Activated naive CD4-positive, alpha-beta T cell (primary cell): ENCODE measurements at regions not wholly inside any gene's neighbourhood (a gene's known extent, or its start where the extent isn't known, plus 50 kb on each side); places are given as distances from the start of the nearest gene placed in this dataset.
"Not testable (repeated sequence)": the region's sequence is repeated elsewhere in the genome, so short reads cannot be mapped to it uniquely, and the experiment has no call there.

Experiments used
- DNase-seq, 4 experiments: peaks; one replicate each; lab custom pipeline; 2025; lab: John Stamatoyannopoulos, UW

DNA sequence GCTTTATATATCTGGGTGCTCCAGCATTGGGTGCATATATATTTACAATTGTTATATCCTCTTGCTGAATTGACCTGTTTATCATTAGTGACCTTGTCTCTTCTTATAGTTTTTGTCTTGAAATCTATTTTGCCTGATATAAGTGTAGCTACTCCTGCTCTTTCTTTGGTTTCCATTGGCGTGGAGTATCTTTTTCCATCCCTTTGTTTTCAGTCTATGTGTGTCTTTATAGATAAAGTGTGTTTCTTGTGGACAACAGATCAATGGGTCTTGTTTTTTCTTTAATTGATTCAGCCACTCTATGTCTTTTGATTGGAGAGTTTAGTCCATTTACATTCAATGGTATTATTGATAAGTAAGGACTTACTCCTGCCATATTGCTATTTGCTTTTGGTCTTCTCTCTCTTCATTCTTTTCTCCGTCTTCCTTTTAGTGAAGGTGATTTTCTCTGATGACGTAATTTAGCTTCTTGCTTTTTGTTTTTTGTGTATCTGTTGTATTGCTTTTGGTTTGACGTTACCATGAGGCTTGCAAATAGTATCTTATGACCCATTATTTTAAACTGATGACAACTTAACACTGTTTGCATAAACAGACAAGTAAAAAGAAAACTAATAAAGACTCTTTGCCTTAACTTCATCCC is 347.6 kb downstream of the TMEM121 start:
- no peak for DNase-seq

DNA sequence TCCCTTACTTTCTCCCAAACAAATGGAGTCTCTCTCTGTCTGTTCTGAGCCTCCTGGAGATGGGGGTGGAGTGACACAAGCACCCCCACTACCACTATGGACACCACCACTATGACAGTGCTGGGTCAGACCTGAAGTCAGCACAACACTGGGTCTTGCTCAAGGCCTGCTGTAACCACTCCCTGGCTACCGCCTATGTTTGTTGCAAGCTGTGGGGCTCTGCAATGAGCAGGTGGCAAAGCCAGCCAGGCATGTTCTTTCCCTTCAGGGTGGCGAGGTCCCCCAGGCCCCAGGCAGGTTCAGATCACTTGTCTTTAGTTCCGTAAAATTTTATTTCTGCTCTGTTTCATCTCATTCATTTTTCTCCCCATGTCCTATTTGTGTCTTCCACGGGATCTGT is 349.8 kb downstream of the TMEM121 start:
- DNase-seq = no peak

DNA sequence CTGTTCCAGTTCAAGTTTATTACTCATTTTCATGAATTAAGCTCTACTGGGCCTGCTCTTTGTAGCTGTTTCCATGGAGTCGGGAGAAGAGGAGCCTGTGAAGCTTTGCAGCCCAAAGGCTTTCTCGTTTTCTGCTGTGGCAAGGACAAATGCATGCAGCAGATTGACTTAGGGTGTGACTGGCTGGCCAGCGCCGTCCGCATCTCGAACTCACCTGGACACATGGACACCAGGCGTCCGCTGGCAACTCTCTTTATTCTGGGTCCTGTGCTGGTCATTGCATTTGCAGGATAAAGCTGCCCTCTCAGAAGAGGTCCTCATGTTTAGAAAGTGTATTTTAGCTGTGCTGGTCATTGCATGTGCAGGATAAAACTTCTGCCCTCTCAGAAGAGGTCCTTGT is 350.4 kb downstream of the TMEM121 start:
- DNase-seq = no peak

DNA sequence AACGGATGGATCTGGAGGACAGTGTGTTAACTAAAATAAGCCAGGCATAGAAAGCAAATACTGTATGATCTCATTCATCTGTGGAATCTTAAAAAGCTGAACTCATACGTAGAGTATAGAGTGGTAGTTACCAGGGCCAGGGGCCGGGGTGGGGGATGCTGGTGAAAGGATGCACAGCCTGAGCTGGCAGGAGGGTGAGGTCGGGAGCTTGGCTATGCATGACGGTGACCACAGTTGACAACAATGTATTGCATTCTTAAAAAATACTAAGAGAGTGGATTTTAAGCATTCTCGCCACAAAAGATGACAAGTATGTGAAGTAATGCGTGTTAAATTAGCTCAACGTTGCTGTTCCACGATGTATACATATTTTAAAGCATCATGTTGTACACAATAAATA is 351.3 kb downstream of the TMEM121 start:
- no peak for DNase-seq

DNA sequence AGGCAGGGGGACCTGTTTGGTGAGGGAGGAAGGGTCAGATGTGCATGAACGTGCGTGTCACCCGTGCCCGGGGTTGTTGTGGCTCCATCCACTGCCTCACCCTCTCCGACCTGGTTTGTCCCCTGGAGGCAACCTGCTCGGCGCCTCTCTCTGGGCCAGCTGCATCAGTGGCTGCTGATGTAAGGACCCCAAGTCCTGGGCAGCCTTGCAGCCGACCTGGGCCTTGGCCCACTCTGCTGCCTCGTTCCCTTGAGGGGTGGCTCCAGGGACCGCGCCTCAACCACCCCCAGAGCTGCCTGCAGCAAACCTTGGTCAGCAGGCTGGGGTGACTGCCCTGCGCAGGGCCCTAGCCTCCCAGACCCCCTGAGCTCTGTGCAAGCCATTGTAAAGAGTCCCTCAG is 351.7 kb downstream of the TMEM121 start:
- DNase-seq = no peak

DNA sequence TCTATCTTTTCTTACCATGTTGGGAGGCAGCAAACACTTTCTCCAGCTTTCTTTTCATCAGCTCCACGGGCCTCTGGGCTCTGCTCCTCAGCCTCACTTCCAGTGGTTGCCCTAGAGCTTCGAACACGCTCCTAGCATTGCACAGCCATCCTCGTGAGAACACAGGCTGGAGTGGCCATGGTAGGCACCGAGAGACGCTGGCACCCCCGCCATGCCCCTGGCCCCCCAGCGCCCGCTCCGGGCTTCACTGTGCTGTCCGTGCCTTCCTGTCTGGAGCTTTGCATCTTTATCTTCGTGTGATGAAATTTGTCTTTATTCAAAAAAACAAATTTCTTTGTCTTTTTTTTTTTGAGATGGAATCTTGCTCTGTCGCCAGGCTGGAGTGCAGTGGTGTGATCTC is 352.2 kb downstream of the TMEM121 start:
- DNase-seq = no peak

DNA sequence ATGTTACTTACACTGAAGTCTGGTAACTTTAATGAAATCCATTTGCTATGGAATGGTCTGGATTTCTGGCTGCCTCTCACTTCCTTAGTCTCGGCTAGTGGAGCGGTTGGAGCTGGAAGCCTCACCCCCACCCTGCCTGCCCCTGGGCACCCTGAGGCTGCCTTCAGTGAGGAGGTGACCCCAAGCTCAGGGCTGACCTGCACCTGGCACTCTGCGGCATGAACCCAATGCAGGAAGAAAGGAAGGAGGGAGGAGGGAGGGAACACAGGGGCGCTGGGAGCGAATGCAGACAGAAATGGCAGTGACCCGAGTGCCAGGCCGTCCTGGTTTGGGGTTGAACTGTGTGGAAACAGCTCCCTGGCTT is 353.1 kb downstream of the TMEM121 start:
- no peak for DNase-seq

DNA sequence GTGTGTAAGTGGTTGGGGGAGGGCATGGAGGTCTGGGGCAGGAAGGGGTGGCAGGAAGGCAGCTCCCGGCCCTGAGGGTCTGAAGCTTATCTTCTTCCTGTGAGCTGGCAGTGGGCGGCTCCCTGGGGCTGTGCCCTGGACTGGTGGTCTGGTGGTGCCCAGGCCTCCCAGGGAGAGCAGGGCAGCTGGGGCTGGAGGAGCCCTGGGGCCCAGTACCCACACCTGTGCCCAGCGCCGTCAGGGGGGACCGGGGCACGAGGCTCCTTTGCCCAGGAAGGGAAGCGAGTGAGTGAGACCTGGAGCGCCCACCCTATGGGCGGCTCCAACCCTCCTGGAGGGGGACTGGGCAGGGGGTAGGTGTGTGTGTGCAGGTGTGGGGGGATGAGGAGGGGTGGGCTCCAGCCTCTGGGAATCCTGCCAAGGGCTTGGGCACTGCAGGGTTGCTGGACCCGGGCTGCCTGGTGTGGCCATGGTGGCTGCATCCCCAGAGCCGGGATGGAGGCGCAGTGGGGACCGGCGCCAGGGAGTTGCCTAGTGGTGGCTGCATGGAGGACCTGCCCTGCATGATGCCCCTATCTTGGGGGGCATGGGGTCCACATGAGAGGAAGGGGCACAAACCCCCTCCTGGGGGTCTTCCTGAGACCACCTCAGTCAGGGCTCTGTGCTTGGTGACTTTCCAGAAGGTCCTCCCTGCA is 353.6 kb downstream of the TMEM121 start:
- DNase-seq = no peak

DNA sequence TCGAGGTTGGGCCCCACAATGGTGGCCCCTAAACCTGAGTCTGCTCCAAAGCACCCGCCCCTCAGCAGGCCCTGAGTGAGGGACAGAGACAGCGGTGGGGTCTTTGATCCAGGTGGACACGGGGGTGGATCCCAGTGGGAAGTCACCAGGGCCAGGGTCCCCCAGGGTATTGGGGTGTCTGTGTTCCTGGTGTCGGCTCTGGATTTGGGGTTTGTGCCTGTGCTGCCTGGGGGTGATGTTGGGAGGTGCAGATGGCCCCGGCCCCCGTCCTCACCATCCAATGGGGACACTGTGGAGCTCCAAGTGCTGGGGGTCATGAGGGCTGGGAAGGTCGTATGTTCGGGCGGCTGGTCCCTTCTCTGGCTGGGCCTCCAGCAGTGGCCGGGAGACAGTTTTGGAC is 354.2 kb downstream of the TMEM121 start:
- no peak for DNase-seq

DNA sequence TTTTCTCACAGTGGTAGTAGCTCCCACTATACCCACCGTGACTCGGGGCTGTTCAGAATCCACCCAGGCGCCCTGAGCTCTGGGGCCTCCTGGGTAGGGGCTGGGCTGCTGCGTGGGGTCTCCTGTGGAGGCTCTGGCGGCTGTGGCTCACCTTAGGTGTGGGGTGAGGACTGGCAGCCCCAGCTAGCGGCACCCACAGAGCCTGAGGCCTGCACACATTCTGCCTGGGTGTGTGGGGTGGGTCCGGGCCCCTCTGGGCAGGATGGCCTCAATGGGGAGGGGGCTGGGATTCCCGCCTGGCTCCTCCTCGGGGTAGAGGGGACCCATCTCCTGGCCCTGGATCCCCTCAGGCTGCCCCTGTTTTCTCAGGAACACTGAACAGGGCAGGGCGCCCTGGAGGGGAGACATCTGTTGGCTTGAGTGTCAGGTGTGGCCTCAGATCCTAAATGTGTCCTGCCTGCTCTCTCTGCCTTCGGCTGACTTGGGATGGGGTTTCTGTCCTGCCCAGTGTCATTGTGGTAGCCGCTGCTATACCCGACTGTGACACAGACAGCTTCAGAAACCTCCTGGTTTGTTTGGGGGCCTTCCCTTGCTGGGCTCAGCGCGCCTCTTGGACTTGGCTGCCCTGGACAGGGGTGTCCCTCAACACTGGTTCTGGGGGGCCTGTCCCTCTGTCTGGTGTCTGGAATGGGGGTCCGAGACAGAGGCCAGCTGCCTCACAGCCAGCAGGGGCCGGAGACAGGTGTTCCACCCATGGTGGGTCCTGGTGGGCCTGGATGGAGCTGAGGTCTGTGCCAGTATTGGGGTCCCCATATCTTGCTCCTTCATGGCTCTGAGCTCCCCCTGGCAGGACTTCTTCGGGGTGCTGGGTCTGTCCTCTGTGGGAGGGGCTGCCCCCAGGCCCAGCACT is 354.9 kb downstream of the TMEM121 start:
- no peak for DNase-seq

DNA sequence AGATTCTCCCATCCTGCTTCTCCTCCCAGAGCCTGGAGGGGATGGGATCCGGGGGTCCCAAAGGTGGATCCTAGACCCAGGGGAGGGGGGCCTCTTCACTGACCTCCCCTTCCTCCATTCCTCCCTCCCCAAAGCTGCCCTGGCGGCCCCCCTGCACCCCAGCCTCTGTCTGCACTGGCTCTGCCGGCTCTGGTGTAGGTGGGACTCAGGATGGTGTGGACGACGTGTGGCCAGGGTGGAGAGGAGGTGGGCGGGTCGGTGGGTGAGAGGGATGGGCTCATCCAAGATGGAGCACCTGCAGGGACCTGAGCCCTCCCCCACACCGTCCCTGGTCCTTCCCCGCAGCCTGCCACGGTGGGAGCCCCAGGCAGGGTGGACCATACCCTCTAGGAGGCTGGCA is 355.6 kb downstream of the TMEM121 start:
- not testable (repeated sequence) for DNase-seq

DNA sequence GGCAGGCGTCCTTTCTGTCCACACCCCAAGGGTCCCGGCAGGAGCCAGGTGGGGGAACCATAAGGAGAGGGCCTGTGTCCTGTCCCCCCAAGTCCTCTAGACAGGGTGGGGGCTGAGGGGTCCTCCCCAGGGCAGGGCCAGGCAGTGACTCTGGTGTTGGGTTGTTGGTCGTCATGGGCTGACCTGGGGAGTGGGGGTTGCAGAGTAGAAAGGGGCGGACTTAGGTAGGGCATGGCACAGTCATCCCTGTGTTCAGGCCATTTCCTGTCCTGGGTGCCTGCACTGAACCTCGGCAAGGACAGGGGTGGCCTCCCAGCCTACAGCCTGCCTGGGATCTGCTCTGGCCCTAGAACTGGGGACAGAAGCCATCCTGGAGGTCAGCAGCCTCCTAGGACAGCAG is 356.2 kb downstream of the TMEM121 start:
- DNase-seq = no peak

DNA sequence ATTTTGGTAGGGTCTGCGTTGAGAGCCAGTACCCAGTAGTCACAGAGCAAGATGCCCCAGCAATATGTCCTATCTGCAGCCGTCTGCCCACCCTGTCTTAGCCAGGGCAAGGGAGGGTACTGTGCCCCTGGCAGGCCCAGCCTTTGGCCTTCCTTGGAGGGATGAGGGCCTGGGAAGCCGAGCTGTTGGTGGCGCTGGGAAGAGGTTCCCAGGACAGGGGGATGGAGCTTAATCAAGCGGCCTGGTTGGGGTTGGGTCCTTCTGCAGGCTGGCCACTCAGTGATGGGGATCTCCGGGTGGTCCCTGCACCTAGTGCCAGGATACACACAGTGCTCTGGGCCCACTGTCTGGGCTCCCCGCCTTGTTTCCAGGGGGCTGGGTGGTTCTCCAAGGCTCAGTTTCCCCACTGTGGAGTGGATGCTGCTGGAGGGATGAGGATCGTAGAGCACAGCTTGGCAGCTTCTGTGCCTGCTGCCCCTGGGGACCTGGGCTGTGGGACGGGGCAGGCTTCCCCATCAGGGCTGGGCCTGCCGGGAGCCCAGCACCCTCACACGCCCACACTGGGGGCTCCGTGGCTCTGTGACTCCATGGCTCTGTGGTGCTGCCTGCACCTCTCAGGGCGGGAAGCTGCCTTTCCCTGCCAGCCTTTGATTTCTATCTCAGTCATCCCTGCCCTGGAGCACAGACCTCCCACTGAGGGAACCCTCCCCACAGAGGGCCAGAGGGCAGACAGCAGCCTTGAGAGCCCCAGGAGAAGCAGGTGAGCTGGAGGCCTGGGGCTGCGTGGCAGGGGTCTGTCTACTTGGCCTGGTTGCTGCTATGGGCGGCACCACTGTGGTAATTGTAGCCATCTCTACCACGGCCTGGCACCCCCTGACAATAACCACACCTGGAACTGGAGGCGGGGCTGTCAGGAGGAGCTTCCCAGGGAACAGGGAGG is 357.0 kb downstream of the TMEM121 start:
- no peak for DNase-seq

DNA sequence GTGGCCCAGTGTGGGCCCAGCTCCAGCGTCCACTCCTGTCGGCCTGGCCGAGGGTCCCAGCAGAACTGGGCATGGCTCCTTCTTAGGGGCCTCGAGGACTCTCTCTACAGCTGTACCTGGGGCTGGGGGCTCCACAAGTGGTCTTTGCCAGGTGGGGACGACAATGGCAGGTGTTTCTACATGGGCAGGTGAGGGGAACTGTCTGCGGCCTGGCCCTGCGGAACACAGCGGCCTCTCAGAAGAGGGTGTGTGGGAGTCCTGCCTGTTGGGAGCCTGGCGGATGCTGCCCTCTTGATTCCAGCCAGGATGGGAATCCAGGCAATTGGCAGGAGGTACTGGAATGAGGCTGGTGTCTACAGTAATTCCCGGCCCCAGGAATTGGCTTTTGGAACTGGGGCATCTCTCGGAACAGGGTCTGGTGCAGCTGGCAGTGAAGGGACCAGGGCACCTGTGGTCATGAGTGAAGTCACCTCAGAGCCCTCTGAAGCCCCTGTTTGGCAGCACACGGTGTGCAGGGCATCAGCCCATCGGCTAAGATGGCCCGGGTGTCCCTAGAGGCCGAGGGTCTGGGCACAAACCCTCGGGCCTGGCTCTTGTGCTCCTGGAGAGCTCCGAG is 357.9 kb downstream of the TMEM121 start:
- not testable (repeated sequence) for DNase-seq

DNA sequence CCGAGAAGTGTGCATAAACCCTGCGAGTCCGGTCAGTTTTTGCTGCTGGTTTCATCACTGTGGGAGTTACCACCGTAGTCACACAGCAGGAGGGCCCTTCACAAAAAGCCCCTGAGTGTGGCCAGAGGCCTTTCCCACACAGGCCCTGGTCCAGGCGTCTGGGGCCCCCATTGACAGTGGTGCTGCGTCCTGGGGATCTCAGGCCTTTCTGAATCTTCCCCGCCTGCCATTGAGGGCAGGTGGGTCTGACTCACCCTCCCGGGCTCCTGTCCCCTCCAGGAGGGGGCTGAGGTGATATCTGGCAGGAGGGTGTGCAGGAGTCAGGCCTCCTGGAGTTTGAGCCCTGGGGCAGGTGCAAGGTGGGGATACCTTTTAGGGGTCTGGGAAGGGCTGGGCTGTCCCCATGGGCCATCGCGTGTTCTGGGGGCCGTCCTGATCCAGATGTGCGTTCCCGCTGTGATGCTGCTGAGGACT is 358.5 kb downstream of the TMEM121 start:
- no peak for DNase-seq

DNA sequence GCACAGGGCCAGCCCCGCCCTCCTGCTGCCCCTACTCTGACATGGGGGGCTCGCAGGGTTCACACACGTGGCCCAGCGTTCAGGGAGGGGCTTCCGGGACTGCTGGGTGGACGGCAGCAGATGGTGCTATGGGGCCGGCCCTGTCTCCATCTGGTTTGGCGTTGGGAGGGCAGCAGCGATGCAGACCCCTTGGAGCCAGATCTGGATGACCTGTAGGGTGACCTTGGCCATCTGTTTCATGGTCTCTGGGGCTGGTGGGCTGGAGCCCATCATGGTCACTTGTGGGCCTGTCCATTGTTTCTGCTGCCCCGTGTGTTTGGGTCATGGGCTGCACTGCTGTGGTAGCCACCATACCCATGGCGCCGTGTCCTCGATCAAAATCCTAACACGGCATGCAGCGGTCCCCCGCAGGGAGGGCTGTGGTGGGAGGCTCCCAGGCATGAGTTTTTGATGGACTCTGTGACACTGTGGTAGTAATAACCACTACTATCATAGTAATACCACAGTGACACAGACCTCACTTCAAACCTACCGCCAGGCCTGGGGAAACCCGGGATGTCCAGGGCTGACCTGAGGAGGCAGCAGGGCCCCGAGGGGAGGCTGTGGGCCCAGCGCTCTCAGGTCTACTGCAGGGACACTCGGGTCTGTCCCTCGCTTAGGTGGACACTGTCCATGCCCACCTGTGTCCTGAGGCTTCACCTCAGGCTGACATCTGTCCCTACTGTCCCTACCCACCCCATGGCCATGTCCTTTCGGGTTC is 359.4 kb downstream of the TMEM121 start:
- no peak for DNase-seq

DNA sequence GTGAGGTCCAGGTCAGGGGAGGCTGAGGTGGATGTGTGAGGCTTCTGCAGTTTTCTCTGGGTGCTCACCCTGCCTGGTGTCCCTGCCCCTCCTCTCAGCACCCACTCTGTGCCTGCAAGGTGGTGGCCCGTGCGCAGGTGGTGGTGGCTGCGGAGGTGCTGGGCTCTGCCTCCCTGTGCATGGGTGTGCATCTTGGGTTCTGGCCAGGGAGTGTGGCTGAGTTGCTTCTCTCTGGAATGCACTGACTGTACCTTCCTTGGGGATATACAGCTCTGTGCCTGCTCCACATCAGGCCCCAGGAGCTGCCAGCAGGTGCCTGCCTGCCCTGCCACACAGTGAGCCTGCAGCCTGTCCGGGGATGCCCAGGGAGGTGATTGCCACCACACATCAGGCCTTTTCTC is 360.4 kb downstream of the TMEM121 start:
- not testable (repeated sequence) for DNase-seq

DNA sequence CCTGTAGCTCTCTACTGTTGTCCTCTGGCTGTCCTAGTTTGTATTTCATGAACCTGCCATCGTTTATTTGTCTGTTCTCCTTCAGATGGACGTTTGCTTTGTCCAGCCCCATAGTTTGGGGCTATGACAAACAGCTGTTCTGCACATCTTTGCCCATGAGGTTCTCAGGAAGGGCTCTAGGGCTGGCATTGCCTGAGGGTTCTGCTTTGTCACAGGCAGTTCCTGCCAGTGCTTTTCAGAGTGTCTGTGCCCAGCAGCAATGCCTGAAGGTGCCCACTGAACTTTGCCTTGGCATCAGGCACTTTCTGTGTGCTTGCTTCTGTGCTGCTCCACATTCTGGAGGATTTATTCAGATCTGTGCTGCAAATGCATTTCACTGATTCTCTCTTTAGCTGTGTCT is 361.3 kb downstream of the TMEM121 start:
- no peak for DNase-seq

DNA sequence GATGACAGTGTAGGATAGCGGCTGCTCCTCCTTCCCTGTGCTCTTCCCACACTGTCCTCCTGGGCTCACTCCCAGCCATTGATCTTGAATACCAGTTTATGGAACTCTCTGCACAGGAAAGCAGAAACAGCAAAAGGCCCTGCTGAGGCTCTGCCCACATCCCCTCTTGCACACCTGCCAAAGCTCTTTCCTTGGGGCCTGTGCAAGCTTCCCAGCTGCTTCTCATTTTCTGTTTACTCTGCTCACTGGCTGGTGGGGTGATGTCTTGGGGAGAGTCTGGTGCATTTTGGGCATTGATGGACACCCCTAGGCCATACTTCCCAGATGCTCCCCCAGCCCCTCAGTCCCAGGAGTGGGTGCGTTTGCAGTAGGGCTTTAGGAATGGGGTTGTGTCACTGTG is 361.8 kb downstream of the TMEM121 start:
- DNase-seq = no peak
